ENCODE measurements at regions not wholly inside any gene's neighbourhood (a gene's known extent, or its start where the extent isn't known, plus 50 kb on each side); places are given as distances from the start of the nearest gene placed in this dataset.
A peak's percentile ranks its signal among the peaks of the same experiment; 100 is the strongest.

DNA sequence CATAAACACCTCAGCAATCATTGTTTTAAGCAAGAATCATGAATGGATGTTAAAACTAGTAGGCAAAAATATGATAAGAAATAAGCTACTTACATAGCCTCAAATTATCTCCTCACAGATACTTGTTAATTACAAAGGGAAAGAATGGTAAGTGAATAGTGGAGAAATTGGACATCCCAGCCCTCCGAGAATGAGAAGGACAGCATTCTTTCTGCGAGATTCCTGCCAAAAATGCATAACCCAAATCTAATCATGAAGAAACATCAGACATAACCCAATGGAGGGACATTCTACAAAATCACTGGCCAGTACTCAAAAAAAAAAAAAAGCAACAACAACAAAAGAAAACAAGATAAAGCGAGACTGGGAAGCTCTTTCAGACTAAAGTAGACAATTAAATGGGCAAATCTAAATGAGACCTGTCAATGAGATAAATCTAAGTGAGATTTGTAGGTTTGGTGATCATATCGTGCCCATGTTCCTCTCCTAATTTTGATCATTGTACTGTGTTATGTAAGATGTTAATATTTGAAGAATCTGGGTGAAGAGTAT is 57.9 kb upstream of the GLI2 start:
- no peak overlapping the region for H2BK5ac ChIP-seq (ENCODE audit: low read length)
- no CpG with 5 or more reads among the region's 4 CpGs for WGBS, 2 donors (ENCODE audit: extremely low coverage in 2 of 2, insufficient read length in 2 of 2, insufficient replicate concordance in 1 of 2)
- no peak overlapping the region for H4K91ac ChIP-seq (ENCODE audit: low read depth, low read length, poor library complexity)
- no peak overlapping the region for H3K23ac ChIP-seq (ENCODE audit: low read depth, low read length, poor library complexity)
- peaks cover 0 to 2% of the 10 kb centered on the region in 2 donors for H3K9me3 ChIP-seq (replicated peaks in 1 of 2; ENCODE audit: control insufficient read depth in 2 of 2, insufficient read depth in 1 of 2, low read depth in 1 of 2, low read length in 2 of 2)
- no peak overlapping the region for H2BK15ac ChIP-seq (ENCODE audit: low read length)
- no peak overlapping the region for H2AFZ ChIP-seq (ENCODE audit: low read length)
- no peak overlapping the region for H4K8ac ChIP-seq (ENCODE audit: low read depth, low read length)
- no peak for DNase-seq (ENCODE audit: low spot score)
- no peak overlapping the region for H3K27ac ChIP-seq (replicated peaks; ENCODE audit: low read length)
- H3K14ac ChIP-seq (ENCODE audit: low read length), result no peak overlapping the region
- no peak overlapping the region for H2AK5ac ChIP-seq (ENCODE audit: low read depth, low read length)
- no peak overlapping the region for H3K4me2 ChIP-seq (ENCODE audit: insufficient read depth, low read length, poor library complexity, severe bottlenecking)
- H3K9ac ChIP-seq (ENCODE audit: low read depth, low read length, poor library complexity), result no peak overlapping the region
- no peaks in the 10 kb centered on the region for H3K79me1 ChIP-seq (ENCODE audit: low read depth, low read length)
- no peak overlapping the region for H3K18ac ChIP-seq (ENCODE audit: low read length)
- no peak overlapping the region for H3K4me3 ChIP-seq (ENCODE audit: low read length in 2 of 2)
- H2BK12ac ChIP-seq (ENCODE audit: low read length), result no peak overlapping the region
- no peak overlapping the region for H3K4ac ChIP-seq (ENCODE audit: low read length)
- no peaks in the 10 kb centered on the region for H3K4me1 ChIP-seq (ENCODE audit: control insufficient read depth in 2 of 2, insufficient read depth in 1 of 2, low read depth in 1 of 2, low read length in 2 of 2)
- H2BK120ac ChIP-seq (ENCODE audit: low read depth, low read length), result no peak overlapping the region
- H3K36me3 ChIP-seq (replicated peaks in 1 of 2; ENCODE audit: control insufficient read depth in 2 of 2, insufficient read depth in 2 of 2, low read length in 2 of 2), result no peaks in the 10 kb centered on the region
- H3K27me3 ChIP-seq (ENCODE audit: control insufficient read depth in 3 of 3, insufficient read depth in 3 of 3, low read depth in 1 of 3, low read length in 3 of 3), result peaks cover 0 to 63% (median 18%) of the 10 kb centered on the region in 3 experiments

DNA sequence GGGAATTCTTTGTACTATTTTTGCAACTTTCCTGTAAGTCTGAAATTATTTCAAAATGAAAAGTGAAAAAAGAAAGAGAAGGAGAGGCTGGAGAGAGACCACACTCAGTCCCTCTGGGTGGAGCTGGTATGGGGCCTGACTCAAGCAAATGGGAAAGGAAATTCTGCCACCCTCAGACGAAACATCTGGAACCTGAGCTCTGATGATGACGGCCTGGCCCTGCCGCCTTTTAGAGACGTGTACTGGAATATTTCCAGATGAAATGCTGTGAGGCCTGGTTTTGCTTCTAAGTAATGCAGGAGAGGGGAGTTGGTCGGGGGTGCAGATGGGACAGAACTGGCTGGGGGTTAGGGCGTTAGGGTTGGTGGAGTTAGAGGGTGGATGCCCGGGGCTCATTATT is 57.4 kb upstream of the GLI2 start:
- Histone ChIP-seq H3K27me3 (ENCODE audit: control insufficient read depth in 3 of 3, insufficient read depth in 3 of 3, low read depth in 1 of 3, low read length in 3 of 3) (peaks cover 0 to 63% (median 17%) of the 10 kb centered on the region in 3 experiments), H2AK5ac (ENCODE audit: low read depth, low read length) (no peak overlapping the region)
- WGBS, 2 donors (ENCODE audit: extremely low coverage in 2 of 2, insufficient read length in 2 of 2, insufficient replicate concordance in 1 of 2), result no CpG with 5 or more reads among the region's 7 CpGs

DNA sequence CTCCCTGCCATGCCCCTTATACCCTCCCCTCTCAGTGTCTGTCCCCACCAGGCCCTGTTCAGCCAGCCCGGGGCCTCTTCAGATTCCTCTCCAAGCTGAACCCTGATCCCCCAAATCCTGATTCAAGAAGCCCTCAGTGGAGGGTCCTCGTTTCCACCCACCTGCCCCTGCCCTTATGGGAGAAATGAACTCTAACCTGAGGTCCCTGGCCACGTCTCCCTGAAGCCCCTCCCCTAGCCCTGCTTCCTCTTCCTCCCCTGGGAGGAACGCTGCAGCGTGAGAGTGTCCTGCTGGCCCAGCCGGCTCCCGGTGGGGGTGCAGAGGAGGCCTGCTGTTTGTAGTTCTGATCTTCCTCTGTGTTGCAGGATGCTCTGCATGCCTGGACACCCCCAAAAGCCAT is 56.7 kb upstream of the GLI2 start:
- no peak overlapping the region for H2BK12ac ChIP-seq (ENCODE audit: low read length)
- H2BK5ac ChIP-seq (ENCODE audit: low read length), result no peak overlapping the region
- peaks cover 0 to 60% (median 16%) of the 10 kb centered on the region in 3 experiments for H3K27me3 ChIP-seq (ENCODE audit: control insufficient read depth in 3 of 3, insufficient read depth in 3 of 3, low read depth in 1 of 3, low read length in 3 of 3)
- no peaks in the 10 kb centered on the region for H3K4me1 ChIP-seq (ENCODE audit: control insufficient read depth in 2 of 2, insufficient read depth in 1 of 2, low read depth in 1 of 2, low read length in 2 of 2)
- no CpG with 5 or more reads among the region's 7 CpGs for WGBS, 2 donors (ENCODE audit: extremely low coverage in 2 of 2, insufficient read length in 2 of 2, insufficient replicate concordance in 1 of 2)
- no peak overlapping the region for H3K9ac ChIP-seq (ENCODE audit: low read depth, low read length, poor library complexity)
- H3K18ac ChIP-seq (ENCODE audit: low read length), result no peak overlapping the region
- H3K79me1 ChIP-seq (ENCODE audit: low read depth, low read length), result no peaks in the 10 kb centered on the region
- no peak overlapping the region for H3K14ac ChIP-seq (ENCODE audit: low read length)
- no peak for DNase-seq (ENCODE audit: low spot score)
- no peaks in the 10 kb centered on the region for H3K36me3 ChIP-seq (replicated peaks in 1 of 2; ENCODE audit: control insufficient read depth in 2 of 2, insufficient read depth in 2 of 2, low read length in 2 of 2)
- H3K27ac ChIP-seq (replicated peaks; ENCODE audit: low read length), result no peak overlapping the region
- no peak overlapping the region for H3K4me3 ChIP-seq (ENCODE audit: low read length in 2 of 2)
- no peak overlapping the region for H3K4me2 ChIP-seq (ENCODE audit: insufficient read depth, low read length, poor library complexity, severe bottlenecking)
- no peak overlapping the region for H2BK15ac ChIP-seq (ENCODE audit: low read length)
- no peak overlapping the region for H2BK120ac ChIP-seq (ENCODE audit: low read depth, low read length)
- no peak overlapping the region for H2AFZ ChIP-seq (ENCODE audit: low read length)
- peaks cover 0 to 2% of the 10 kb centered on the region in 2 donors for H3K9me3 ChIP-seq (replicated peaks in 1 of 2; ENCODE audit: control insufficient read depth in 2 of 2, insufficient read depth in 1 of 2, low read depth in 1 of 2, low read length in 2 of 2)
- H2AK5ac ChIP-seq (ENCODE audit: low read depth, low read length), result peak overlapping the region; percentile 47
- no peak overlapping the region for H3K4ac ChIP-seq (ENCODE audit: low read length)
- H4K8ac ChIP-seq (ENCODE audit: low read depth, low read length), result no peak overlapping the region
- H4K91ac ChIP-seq (ENCODE audit: low read depth, low read length, poor library complexity), result no peak overlapping the region
- H3K23ac ChIP-seq (ENCODE audit: low read depth, low read length, poor library complexity), result no peak overlapping the region

More for the DNA sequence above, 57.4 kb upstream of the GLI2 start:
- Histone ChIP-seq H3K18ac (ENCODE audit: low read length) (no peak overlapping the region), H3K79me1 (ENCODE audit: low read depth, low read length) (no peaks in the 10 kb centered on the region), H3K36me3 (replicated peaks in 1 of 2; ENCODE audit: control insufficient read depth in 2 of 2, insufficient read depth in 2 of 2, low read length in 2 of 2) (no peaks in the 10 kb centered on the region), H3K9me3 (replicated peaks in 1 of 2; ENCODE audit: control insufficient read depth in 2 of 2, insufficient read depth in 1 of 2, low read depth in 1 of 2, low read length in 2 of 2) (peaks cover 0 to 2% of the 10 kb centered on the region in 2 donors), H3K23ac (ENCODE audit: low read depth, low read length, poor library complexity) (no peak overlapping the region), H3K27ac (replicated peaks; ENCODE audit: low read length) (no peak overlapping the region), H2BK12ac (ENCODE audit: low read length) (no peak overlapping the region), H3K9ac (ENCODE audit: low read depth, low read length, poor library complexity) (no peak overlapping the region), H3K4me3 (ENCODE audit: low read length in 2 of 2) (no peak overlapping the region), H2BK15ac (ENCODE audit: low read length) (no peak overlapping the region), H3K14ac (ENCODE audit: low read length) (no peak overlapping the region), H4K91ac (ENCODE audit: low read depth, low read length, poor library complexity) (no peak overlapping the region), H2AFZ (ENCODE audit: low read length) (no peak overlapping the region), H2BK5ac (ENCODE audit: low read length) (no peak overlapping the region), H3K4ac (ENCODE audit: low read length) (no peak overlapping the region), H2BK120ac (ENCODE audit: low read depth, low read length) (no peak overlapping the region), H3K4me1 (ENCODE audit: control insufficient read depth in 2 of 2, insufficient read depth in 1 of 2, low read depth in 1 of 2, low read length in 2 of 2) (no peaks in the 10 kb centered on the region), H3K4me2 (ENCODE audit: insufficient read depth, low read length, poor library complexity, severe bottlenecking) (no peak overlapping the region), H4K8ac (ENCODE audit: low read depth, low read length) (no peak overlapping the region)
- DNase-seq (ENCODE audit: low spot score), result no peak

DNA sequence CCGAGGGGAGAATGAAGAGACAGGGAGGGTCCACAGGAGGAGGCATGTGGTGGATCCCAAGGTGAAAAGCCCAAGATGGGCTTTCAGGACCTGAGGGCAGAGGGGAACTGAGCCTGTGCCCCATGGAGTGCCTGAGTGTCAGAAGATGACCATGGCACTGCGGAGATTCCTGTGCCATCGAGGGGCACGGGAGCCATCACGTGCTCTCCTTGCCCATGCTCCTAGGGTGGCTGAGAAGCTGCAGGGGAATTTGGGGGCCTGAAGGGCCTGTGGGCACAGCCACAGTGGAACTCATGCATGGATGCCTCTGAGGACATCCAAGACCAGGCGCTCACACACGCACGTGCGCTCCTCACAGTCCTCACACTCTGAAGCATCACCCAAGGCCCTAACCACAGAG is 56.1 kb upstream of the GLI2 start:
- WGBS, 2 donors (ENCODE audit: extremely low coverage in 2 of 2, insufficient read length in 2 of 2, insufficient replicate concordance in 1 of 2), result no CpG with 5 or more reads among the region's 9 CpGs

More for the DNA sequence above, 56.1 kb upstream of the GLI2 start:
- no peak for DNase-seq (ENCODE audit: low spot score)
- Histone ChIP-seq H3K14ac (ENCODE audit: low read length) (no peak overlapping the region), H3K36me3 (replicated peaks in 1 of 2; ENCODE audit: control insufficient read depth in 2 of 2, insufficient read depth in 2 of 2, low read length in 2 of 2) (no peaks in the 10 kb centered on the region), H3K27ac (replicated peaks; ENCODE audit: low read length) (no peak overlapping the region), H3K27me3 (ENCODE audit: control insufficient read depth in 3 of 3, insufficient read depth in 3 of 3, low read depth in 1 of 3, low read length in 3 of 3) (peaks cover 0 to 55% (median 16%) of the 10 kb centered on the region in 3 experiments), H2BK5ac (ENCODE audit: low read length) (no peak overlapping the region), H3K4ac (ENCODE audit: low read length) (no peak overlapping the region), H3K18ac (ENCODE audit: low read length) (peak overlapping the region; percentile 24), H3K79me1 (ENCODE audit: low read depth, low read length) (no peaks in the 10 kb centered on the region), H2BK120ac (ENCODE audit: low read depth, low read length) (no peak overlapping the region), H3K23ac (ENCODE audit: low read depth, low read length, poor library complexity) (no peak overlapping the region), H3K9ac (ENCODE audit: low read depth, low read length, poor library complexity) (no peak overlapping the region), H4K8ac (ENCODE audit: low read depth, low read length) (no peak overlapping the region), H2BK15ac (ENCODE audit: low read length) (no peak overlapping the region), H3K9me3 (replicated peaks in 1 of 2; ENCODE audit: control insufficient read depth in 2 of 2, insufficient read depth in 1 of 2, low read depth in 1 of 2, low read length in 2 of 2) (peaks cover 0 to 2% of the 10 kb centered on the region in 2 donors), H2BK12ac (ENCODE audit: low read length) (no peak overlapping the region), H3K4me3 (ENCODE audit: low read length in 2 of 2) (no peak overlapping the region), H4K91ac (ENCODE audit: low read depth, low read length, poor library complexity) (no peak overlapping the region), H3K4me2 (ENCODE audit: insufficient read depth, low read length, poor library complexity, severe bottlenecking) (no peak overlapping the region), H3K4me1 (ENCODE audit: control insufficient read depth in 2 of 2, insufficient read depth in 1 of 2, low read depth in 1 of 2, low read length in 2 of 2) (no peaks in the 10 kb centered on the region), H2AK5ac (ENCODE audit: low read depth, low read length) (peak overlapping the region; percentile 0), H2AFZ (ENCODE audit: low read length) (no peak overlapping the region)

Measured in neuronal stem cell (in vitro differentiated cells).